Prostate gland (tissue), 2 donors: ENCODE measurements at regions not wholly inside any gene's neighbourhood (a gene's known extent, or its start where the extent isn't known, plus 50 kb on each side); places are given as distances from the start of the nearest gene placed in this dataset.

Source experiments
- CTCF ChIP-seq, 4 experiments: fragments of 200-600 bp in 2 of 4; fragments of 450-650 bp in 2 of 4; sonication (generic) in 2 of 4; IDR thresholded peaks; 1 replicate in 3 of 4; 2 replicates in 1 of 4; pipeline ENCODE4 v1.5.1; 2016 to 2019; ENCODE audit warnings: antibody characterized with exemption in 4 of 4, mild to moderate bottlenecking in 2 of 4, moderate library complexity in 2 of 4
- POLR2A ChIP-seq: fragments of 450-650 bp; IDR thresholded peaks from one replicate; pipeline ENCODE4 v1.6.1; 2016; ENCODE audit warnings: antibody characterized with exemption, mild to moderate bottlenecking

DNA sequence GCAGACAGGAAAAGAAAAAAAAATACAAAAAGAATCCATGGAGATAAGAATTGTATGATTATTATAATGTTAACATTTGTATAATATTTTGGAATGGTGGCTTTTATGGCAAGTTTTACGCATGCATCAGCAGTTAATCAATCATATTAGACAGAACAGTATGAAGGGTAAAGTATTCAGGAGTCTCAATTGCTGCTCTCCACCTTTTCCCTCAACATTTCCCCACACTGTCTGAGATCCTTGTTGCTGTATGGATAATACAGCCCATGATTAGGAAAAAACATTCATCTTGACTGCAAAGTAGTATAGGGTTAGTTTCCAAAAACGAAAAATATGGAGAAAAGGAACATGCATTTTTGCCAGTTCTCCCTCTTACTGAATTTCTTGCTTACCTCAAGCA, 755.3 kb upstream of the ARPP21 start:
- TF ChIP-seq CTCF (IDR thresholded peaks at IDR 0.05) (no peak), POLR2A (no peak)
